Activated naive CD8-positive, alpha-beta T cell treated with anti-CD3 and anti-CD28 coated beads, Interleukin-2, amount 50 U/mL, for 24 hours (primary cell): ENCODE measurements at regions not wholly inside any gene's neighbourhood (a gene's known extent, or its start where the extent isn't known, plus 50 kb on each side); places are given as distances from the start of the nearest gene placed in this dataset.

Experiments
- ATAC-seq: fragments of 150-1000 bp; cut with Tn5 transposase; one replicate; pipeline ENCODE4 v1.10.0; 2021
- DNase-seq: peaks from one replicate; pipeline ENCODE4 v3.0.0; 2021
- H3K27ac Mint-ChIP-seq: one replicate; pipeline ENCODE4 v1.8.0; 2021; ENCODE audit warnings: mild to moderate bottlenecking, mixed read lengths
- H3K27me3 Mint-ChIP-seq: one replicate; pipeline ENCODE4 v1.8.0; 2021; ENCODE audit warnings: mixed read lengths
- H3K36me3 Mint-ChIP-seq: one replicate; pipeline ENCODE4 v1.8.0; 2021; ENCODE audit warnings: low read depth, mixed read lengths
- H3K4me1 Mint-ChIP-seq: one replicate; pipeline ENCODE4 v1.8.0; 2021; ENCODE audit warnings: mixed read lengths
- H3K4me3 Mint-ChIP-seq: one replicate; pipeline ENCODE4 v1.8.0; 2021; ENCODE audit warnings: mild to moderate bottlenecking, moderate library complexity, mixed read lengths
- H3K9me3 Mint-ChIP-seq: one replicate; pipeline ENCODE4 v1.8.0; 2021; ENCODE audit warnings: mixed read lengths

DNA sequence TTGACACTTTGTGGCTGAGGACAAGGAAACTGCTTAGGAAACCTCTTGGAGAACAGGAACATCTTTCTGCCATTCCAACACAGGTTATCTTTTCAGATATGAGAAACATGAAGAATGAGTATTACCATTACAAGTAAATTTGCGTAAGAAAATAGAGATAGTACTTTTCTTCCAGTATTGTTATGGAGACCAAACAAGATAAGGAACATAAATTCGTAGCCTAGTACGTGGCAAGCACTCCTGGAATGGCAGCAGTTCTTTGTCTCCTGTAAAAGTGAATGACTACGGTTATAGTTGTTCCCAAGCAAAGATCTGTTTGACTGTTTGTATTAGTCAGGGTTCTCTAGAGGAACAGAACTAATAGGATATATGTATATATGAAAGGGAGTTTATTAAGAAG, 843.1 kb downstream of the STIM2 start:
- Mint-ChIP-seq H3K27me3 (no peaks in the 10 kb centered on the region), H3K9me3 (no peaks in the 10 kb centered on the region), H3K27ac (no peak overlapping the region), H3K36me3 (no peaks in the 10 kb centered on the region), H3K4me1 (no peaks in the 10 kb centered on the region), H3K4me3 (no peak overlapping the region)
- ATAC-seq, result no peak
- DNase-seq, result no peak

DNA sequence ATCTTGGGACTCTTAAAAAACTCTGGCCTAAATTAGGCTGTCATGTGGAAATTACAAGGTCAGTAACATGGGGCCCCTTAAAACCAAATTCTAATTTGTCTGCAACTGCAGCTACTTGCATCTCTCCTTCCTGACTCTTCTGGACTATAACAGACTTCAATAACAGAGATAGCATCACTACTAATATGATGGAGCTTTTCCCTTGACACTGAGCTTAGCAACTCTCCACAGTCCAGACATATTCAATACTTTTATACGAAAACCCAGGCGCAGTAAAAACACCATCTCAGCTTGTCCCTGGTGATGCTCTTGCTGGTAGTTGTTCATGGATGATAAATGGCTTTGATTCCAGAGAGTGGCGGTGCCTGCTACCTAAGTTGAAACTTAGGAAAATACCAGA, 850.4 kb downstream of the STIM2 start:
- no peak for ATAC-seq
- Mint-ChIP-seq H3K4me1 (no peaks in the 10 kb centered on the region), H3K9me3 (peaks cover 9% of the 10 kb centered on the region), H3K27me3 (no peaks in the 10 kb centered on the region), H3K4me3 (no peak overlapping the region), H3K27ac (no peak overlapping the region), H3K36me3 (no peaks in the 10 kb centered on the region)
- DNase-seq, result no peak

DNA sequence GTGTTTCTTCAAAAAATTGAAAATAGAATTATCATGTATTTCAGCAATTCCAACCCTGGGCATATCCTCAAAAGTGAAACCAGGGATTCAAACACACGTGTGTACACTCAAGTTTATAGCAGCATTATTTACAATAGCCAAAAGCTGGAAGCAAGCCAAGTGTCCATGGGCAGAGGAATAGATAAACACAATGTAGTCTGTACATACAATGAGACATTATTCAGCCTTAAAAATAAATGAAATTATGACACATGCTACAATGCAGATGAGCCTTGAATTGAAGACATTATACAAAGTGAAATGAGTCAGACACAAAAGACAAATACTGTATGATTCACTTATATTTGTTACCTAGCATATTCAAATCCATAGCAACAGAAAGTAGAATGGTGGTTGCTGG, 853.4 kb downstream of the STIM2 start:
- ATAC-seq (no peak), DNase-seq (no peak)
- Mint-ChIP-seq H3K36me3 (no peaks in the 10 kb centered on the region), H3K27me3 (no peaks in the 10 kb centered on the region), H3K27ac (no peak overlapping the region), H3K4me1 (no peaks in the 10 kb centered on the region), H3K4me3 (no peak overlapping the region), H3K9me3 (peaks cover 9% of the 10 kb centered on the region)

DNA sequence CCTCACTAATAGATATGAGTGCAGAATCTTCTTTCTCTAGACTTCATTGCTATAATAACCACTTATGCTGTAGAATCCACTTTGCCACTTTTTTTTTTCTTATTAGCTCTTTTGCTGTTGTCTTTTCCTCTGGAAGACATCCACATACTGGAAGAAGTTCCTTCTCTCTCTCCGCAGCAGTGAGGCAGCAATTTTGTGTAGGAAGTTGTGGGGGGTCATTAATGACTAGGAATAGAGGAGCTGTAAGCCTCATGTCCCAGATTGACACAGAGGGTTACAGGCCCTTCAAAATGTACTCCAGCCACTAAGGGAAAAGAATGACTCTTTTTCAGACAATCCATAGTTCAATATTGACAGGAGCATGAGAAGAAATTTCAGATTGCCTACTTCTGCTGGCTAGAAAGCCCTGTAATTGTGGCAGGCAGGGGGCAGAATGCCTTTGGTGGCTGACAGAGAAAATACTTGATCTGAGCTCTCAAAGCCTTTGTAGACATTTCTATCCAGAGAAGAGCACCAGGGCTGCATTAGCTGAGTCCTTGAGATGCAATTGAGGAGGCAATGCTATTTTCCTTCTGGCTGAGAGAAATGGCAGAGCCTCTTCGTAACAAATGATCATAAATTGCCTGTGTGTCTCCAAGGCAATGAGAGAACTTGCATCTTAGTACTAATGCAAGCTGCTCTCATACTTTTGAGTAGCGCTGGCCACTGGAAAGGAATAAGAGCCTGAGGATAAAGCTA, 856.2 kb downstream of the STIM2 start:
- H3K9me3 Mint-ChIP-seq, result peaks cover 18% of the 10 kb centered on the region
- ATAC-seq, result no peak
- no peaks in the 10 kb centered on the region for H3K36me3 Mint-ChIP-seq
- no peak for DNase-seq
- no peaks in the 10 kb centered on the region for H3K27me3 Mint-ChIP-seq
- no peaks in the 10 kb centered on the region for H3K4me1 Mint-ChIP-seq
- no peak overlapping the region for H3K4me3 Mint-ChIP-seq
- no peak overlapping the region for H3K27ac Mint-ChIP-seq

DNA sequence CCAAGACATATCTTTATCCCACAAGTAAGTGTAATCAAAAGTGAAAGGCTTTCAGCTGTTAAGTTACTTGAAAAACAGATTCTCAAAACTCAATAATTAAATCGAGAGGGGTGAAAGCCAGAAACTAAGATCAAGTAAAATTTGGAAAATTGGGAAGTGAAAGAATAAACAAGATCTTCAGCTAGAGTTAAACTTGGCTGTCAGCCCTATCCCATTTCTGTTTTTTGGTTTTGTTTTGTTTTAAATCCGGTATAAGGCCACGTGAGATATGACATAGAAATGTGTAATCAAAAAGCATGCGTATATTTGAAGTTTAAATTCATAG, 856.8 kb downstream of the STIM2 start:
- Mint-ChIP-seq H3K9me3 (peaks cover 18% of the 10 kb centered on the region), H3K4me3 (no peak overlapping the region), H3K27ac (no peak overlapping the region), H3K27me3 (no peaks in the 10 kb centered on the region), H3K4me1 (no peaks in the 10 kb centered on the region), H3K36me3 (no peaks in the 10 kb centered on the region)
- DNase-seq (no peak), ATAC-seq (no peak)

DNA sequence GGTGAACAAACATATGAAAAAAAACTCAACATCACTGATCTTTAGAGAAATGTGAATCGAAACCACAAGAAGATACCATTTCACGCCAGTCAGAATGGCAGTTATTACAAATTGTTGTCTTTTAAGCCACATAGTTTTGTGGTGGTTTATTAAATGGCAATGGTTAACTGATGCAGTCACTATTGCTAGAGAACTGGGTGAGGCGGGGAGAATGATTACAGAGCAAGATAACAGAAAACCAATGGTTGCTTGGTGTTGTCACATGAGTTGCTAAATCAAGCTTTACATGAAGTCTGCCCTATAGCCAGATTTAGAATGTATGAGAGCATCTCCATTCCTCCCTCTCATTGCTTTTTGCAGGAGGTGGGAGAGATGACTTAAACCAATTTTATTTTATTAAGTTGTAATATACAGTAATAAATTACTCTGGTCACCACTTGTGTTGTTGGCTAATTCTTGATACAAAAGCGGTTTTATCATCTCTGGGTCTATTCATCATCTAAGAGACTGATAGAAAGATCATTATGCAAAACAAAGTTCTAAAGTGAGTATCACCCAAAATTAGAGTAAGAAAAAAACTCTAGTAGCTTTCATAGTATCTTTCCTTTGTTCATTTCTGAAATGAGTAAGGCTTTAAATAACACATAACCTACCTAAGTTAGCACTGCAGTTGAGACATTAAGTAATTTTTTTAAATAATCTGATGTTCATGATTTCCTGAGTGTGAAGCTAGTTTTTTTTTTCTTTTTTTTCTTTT, 859.5 kb downstream of the STIM2 start:
- Mint-ChIP-seq H3K9me3 (peaks cover 9% of the 10 kb centered on the region), H3K4me3 (no peak overlapping the region), H3K27ac (no peak overlapping the region), H3K27me3 (no peaks in the 10 kb centered on the region), H3K4me1 (no peaks in the 10 kb centered on the region), H3K36me3 (no peaks in the 10 kb centered on the region)
- ATAC-seq, result no peak
- no peak for DNase-seq

DNA sequence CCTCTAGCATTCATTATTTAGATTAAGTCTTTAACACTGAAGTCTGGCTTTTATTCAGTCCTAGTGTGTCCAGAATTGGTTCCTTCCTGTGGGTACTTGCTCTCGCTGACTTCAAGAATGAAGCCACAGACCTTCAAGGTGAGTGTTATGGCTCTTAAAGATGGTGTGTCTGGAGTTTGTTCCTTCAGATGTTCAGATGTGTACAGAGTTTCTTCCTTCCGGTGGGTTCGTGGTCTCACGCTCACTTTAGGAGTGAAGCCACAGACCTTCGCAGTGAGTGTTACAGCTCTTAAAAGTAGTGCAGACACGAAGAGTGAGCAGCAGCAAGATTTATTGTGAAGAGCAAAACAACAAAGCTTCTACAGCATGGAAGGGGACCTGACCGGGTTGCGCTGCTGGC, 860.6 kb downstream of the STIM2 start:
- no peak overlapping the region for H3K27ac Mint-ChIP-seq
- DNase-seq (no peak), ATAC-seq (no peak)
- H3K4me1 Mint-ChIP-seq, result no peaks in the 10 kb centered on the region
- H3K4me3 Mint-ChIP-seq, result no peak overlapping the region
- H3K9me3 Mint-ChIP-seq, result peaks cover 9% of the 10 kb centered on the region
- no peaks in the 10 kb centered on the region for H3K27me3 Mint-ChIP-seq
- no peaks in the 10 kb centered on the region for H3K36me3 Mint-ChIP-seq

DNA sequence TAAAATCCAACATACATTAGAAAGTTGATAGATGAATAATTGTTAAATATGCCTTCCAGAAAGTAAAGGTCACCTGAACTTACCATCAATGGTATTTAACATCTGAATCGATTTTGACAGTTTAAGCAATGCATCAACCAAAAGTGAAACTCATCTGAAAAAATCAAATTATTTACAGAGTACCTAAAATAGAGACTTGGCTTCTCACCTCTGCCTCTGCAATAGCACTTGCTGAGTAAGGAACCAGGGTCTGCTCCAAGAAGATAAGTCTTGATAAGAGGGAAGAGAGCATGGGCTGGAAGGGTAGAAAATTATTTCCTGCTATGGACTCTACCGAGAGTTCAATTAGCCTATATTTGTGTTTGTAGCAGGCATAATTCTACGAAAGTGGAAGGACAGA, 868.3 kb downstream of the STIM2 start:
- ATAC-seq, result no peak
- Mint-ChIP-seq H3K27ac (no peak overlapping the region), H3K4me3 (no peak overlapping the region), H3K36me3 (no peaks in the 10 kb centered on the region), H3K27me3 (no peaks in the 10 kb centered on the region), H3K9me3 (peaks cover 4% of the 10 kb centered on the region), H3K4me1 (no peaks in the 10 kb centered on the region)
- DNase-seq, result no peak

DNA sequence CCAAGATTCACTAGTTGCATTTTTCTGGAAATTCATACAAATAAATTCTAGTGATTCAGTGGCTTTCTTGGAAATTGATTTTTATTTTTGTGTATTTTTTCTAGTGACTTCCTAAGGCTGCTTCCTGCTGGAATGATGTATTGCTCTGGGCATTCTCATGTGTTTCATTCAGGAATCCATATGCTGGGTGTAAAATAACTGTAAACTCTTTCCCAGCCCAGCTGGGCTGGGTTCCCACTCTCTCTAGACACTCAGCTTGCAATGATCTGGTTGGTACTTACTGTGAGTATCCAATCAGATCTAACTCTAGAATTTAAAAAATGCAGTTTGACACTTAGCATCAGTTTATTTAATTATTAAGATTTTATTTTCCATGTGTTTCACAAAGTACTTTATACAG, 882.2 kb downstream of the STIM2 start:
- no peaks in the 10 kb centered on the region for H3K36me3 Mint-ChIP-seq
- no peak overlapping the region for H3K4me3 Mint-ChIP-seq
- DNase-seq (no peak), ATAC-seq (no peak)
- H3K4me1 Mint-ChIP-seq, result no peaks in the 10 kb centered on the region
- no peaks in the 10 kb centered on the region for H3K27me3 Mint-ChIP-seq
- H3K9me3 Mint-ChIP-seq, result peaks cover 18% of the 10 kb centered on the region
- H3K27ac Mint-ChIP-seq, result no peak overlapping the region

DNA sequence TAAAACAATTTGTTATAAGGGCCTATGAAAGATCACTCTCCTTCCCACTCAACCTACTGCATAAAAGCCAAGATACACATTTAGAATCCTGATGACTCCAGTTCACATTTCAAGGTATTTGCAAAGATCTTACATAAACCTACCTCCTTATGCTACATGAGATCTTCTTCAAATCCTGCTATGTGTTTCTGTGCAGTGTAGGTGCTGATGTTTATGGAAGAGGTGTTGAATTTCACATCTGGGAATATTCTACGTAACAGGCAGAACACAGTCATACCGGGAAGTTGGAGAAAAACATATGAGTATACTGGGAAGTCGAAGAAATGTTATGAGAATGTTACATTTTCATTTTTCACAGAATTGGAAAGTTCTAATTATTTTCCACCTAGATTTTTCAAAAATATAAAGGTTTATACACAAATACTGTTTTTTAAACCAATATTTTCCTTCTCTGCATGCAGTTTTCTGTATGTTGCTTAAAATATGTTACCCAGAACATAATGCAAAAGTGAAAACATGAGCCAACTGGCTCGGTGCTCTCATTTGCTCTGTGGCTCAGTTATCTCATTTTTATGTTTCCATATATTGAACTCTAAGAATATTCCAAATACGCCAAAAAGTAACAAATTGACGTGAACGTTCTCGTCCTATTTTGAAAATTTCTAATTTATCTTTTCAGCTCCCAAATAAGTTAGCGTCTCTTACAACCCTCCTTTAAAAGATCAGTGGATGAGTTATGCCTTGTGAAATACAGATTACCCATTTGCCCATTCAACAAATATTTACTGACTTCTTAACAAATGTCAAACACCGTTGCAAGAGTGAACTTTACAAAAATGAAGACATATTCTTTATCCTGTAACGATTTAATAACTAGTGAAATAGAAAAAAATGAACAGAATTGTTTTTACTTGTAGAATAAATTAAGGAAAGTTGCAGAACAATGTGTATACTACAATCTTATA, 899.3 kb downstream of the STIM2 start:
- Mint-ChIP-seq H3K27ac (no peak overlapping the region), H3K9me3 (no peaks in the 10 kb centered on the region), H3K4me1 (no peaks in the 10 kb centered on the region), H3K36me3 (no peaks in the 10 kb centered on the region), H3K4me3 (no peak overlapping the region), H3K27me3 (no peaks in the 10 kb centered on the region)
- ATAC-seq (no peak), DNase-seq (no peak)

DNA sequence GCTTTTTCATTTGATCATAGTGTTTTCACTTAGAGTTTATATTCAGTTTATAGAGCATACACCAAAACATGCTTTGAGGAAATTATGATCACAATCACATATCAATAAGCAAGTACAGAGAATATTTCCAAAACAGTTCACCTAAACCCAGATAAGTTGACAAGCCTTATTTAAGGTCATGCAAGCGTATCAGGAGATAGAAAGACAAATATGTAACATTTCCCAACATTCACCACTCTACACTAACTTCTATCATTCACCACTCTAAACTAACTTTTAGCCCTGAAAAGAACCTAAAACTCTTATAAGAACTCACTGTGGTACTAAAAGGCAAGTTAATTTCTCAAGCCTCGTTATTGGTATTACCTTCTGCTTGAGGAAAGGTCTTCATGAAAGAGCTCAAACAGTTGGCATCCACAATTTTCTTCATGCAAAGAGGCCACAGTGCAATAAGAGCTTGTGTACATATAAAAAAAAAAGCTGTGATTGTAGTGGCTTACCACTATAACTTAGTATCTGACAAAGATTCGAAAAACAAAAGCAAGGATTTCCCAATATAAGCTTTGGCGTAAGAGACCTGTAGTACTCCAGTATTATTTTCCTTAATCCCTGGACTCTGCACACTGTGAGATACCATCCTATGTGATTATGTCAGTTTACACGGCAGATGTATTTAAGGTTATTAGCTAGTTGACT, 903.3 kb downstream of the STIM2 start:
- H3K36me3 Mint-ChIP-seq, result no peaks in the 10 kb centered on the region
- no peak overlapping the region for H3K4me3 Mint-ChIP-seq
- H3K4me1 Mint-ChIP-seq, result no peaks in the 10 kb centered on the region
- H3K27me3 Mint-ChIP-seq, result no peaks in the 10 kb centered on the region
- no peak for DNase-seq
- H3K9me3 Mint-ChIP-seq, result peaks cover 8% of the 10 kb centered on the region
- H3K27ac Mint-ChIP-seq, result no peak overlapping the region
- ATAC-seq, result no peak

DNA sequence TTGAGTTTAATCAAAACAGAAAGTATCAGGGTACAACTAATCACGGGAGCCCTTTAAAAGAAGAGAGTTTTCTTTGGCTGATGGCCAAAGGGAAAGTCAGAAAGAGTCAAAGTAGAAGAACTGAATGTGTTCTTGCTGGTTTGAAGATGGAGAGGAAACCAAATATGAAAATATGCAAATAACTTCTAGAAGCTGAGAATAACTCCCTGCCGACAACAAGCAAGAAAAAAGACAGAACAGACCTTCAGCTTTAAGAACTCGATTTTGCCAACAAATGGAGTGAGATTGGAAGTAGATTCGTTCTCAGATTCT, 903.8 kb downstream of the STIM2 start:
- no peaks in the 10 kb centered on the region for H3K4me1 Mint-ChIP-seq
- no peak overlapping the region for H3K4me3 Mint-ChIP-seq
- ATAC-seq, result no peak
- H3K9me3 Mint-ChIP-seq, result peaks cover 8% of the 10 kb centered on the region
- H3K36me3 Mint-ChIP-seq, result no peaks in the 10 kb centered on the region
- no peak for DNase-seq
- no peaks in the 10 kb centered on the region for H3K27me3 Mint-ChIP-seq
- no peak overlapping the region for H3K27ac Mint-ChIP-seq

DNA sequence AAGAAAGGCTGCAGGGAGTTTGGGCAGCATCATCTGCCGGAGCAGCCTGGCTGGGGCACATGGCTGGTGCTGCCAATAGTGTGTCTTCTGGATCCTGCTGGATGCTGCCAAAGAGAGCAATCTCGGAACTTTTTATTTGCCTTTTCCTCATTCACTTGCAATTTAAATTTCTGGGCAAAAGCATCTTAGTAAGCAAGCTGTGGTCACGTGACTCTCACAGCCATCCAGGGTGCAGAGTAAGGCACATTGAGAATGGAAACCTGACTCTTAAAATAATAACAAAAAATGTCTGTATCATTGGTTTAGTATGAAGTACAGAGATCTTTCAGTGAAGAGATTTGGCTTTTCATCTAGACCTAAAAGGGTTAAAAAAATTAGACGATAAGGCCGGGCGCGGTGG, 910.3 kb downstream of the STIM2 start:
- H3K4me1 Mint-ChIP-seq, result no peaks in the 10 kb centered on the region
- DNase-seq, result no peak

DNA sequence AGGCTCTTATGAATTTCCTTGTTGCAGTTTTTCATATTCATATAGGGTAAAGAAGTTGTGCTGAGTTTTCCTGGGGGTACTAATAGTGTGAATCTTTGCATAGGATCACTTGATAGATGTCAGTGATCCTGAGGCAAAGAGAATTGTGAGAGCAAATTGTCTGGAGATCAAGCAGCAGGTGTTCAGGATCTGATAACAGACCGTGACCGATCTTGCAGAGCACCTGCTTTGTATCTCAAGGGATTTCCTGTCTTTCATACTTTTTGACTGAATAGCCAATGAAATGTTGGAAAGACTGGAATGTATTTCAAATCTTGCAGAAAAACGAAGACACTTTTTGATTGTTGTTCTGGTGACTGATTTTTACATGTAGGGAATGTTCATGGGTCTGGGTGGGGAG, 914.5 kb downstream of the STIM2 start:
- DNase-seq (no peak), ATAC-seq (no peak)
- H3K4me1 Mint-ChIP-seq, result no peaks in the 10 kb centered on the region
- no peaks in the 10 kb centered on the region for H3K36me3 Mint-ChIP-seq
- no peak overlapping the region for H3K27ac Mint-ChIP-seq
- no peak overlapping the region for H3K4me3 Mint-ChIP-seq
- no peaks in the 10 kb centered on the region for H3K27me3 Mint-ChIP-seq
- H3K9me3 Mint-ChIP-seq, result peaks cover 8% of the 10 kb centered on the region

More for the DNA sequence above, 910.3 kb downstream of the STIM2 start:
- Mint-ChIP-seq H3K27ac (no peak overlapping the region), H3K4me3 (no peak overlapping the region), H3K27me3 (no peaks in the 10 kb centered on the region), H3K36me3 (no peaks in the 10 kb centered on the region), H3K9me3 (peaks cover 5% of the 10 kb centered on the region)
- ATAC-seq, result no peak
